ENCODE measurements at regions not wholly inside any gene's neighbourhood (a gene's known extent, or its start where the extent isn't known, plus 50 kb on each side); places are given as distances from the start of the nearest gene placed in this dataset.
A peak's percentile ranks its signal among the peaks of the same experiment; 100 is the strongest.

DNA sequence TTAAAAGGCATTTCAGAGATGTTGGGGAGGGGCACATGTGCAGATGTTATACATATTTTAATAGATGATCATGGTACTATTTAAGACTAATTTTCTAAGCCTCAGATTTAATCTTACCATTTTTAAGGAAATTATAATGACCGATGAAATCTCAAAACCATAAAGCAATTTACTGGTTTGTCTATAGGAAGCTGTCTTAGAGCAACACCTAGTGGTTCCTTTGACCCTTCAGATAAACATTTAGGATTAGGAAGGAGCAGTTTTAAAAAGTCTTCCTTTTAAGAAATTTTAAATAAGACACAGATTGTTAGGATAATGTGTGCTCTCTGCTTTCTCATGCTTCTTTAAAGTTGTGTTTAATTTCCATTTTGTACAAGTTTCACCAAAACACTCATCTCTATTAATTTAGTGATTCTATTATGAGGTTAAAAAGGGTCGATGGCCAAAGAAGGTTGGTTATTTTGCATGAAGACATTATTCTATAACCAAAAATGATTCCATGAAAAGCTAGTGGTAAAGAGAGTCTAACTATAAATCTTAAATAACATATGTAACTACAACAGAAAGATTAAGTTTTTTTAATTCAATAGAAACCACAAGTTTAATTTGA, 376.4 kb downstream of the HACE1 start:
- no peak overlapping the region for H3K14ac ChIP-seq (ENCODE audit: insufficient read length)
- H3K4ac ChIP-seq (replicated peaks; ENCODE audit: insufficient read length, low read depth, low read length): no peak overlapping the region
- no peaks in the 10 kb centered on the region for H3K79me1 ChIP-seq (ENCODE audit: low read depth, low read length)
- no peaks in the 10 kb centered on the region for H3K23me2 ChIP-seq (ENCODE audit: low read depth, low read length)
- H3K18ac ChIP-seq (ENCODE audit: extremely low read depth, low read length): no peak overlapping the region
- no peak overlapping the region for H4K91ac ChIP-seq (replicated peaks; ENCODE audit: insufficient read length, low read length)
- no peak overlapping the region for H4K5ac ChIP-seq (ENCODE audit: insufficient read length, low read depth, low read length)
- POLR2A ChIA-PET (ENCODE audit: partially characterized antibody): interaction anchor here (1.0 kb wide), 1 partner anchor 43 kb away, joined by 3 read pairs; no protein-coding TSS in a partner anchor
- no peak overlapping the region for H3K4me2 ChIP-seq (ENCODE audit: insufficient read depth in 1 of 2, low read depth in 2 of 2, low read length in 2 of 2)
- no peaks in the 10 kb centered on the region for H3K27me3 ChIP-seq (replicated peaks in 1 of 4; ENCODE audit: control insufficient read depth in 3 of 4, extremely low read depth in 1 of 4, insufficient read depth in 3 of 4, low read length in 3 of 4)
- H3K9me3 ChIP-seq (ENCODE audit: insufficient read depth in 2 of 2, low read depth in 1 of 2, low read length in 1 of 2): no peaks in the 10 kb centered on the region
- CTCF ChIA-PET (ENCODE audit: partially characterized antibody): interaction anchor here (0.6 to 2.1 kb wide), 8 partner anchors 21 to 312 kb away, joined by 3 to 7 read pairs (median 4); no protein-coding TSS in a partner anchor
- FAIRE-seq: no peak
- no peak overlapping the region for H2BK12ac ChIP-seq (ENCODE audit: low read depth, low read length)
- H4K8ac ChIP-seq (ENCODE audit: extremely low read depth, insufficient read depth, low read length): no peak overlapping the region
- no peaks in the 10 kb centered on the region for H3K4me1 ChIP-seq (replicated peaks in 1 of 4; ENCODE audit: control insufficient read depth in 3 of 4, insufficient read depth in 4 of 4, low read length in 3 of 4)
- H3K27ac ChIP-seq (ENCODE audit: low read depth, low read length): no peak overlapping the region
- H3K36me3 ChIP-seq (ENCODE audit: control insufficient read depth in 2 of 4, insufficient read depth in 4 of 4, low read length in 3 of 4): no peaks in the 10 kb centered on the region
- H2BK5ac ChIP-seq (ENCODE audit: low read depth, low read length): no peak overlapping the region
- TF ChIP-seq SP1 (IDR thresholded peaks at IDR 0.05; ENCODE audit: low read depth, low read length) (no peak), RAD21 (IDR thresholded peaks at IDR 0.05 in 1 of 2, conservative IDR thresholded peaks at IDR 0.05 in 1 of 2; ENCODE audit: low read depth in 2 of 2, low read length in 2 of 2) (peak; percentile 69 to 77), BACH1 (IDR thresholded peaks at IDR 0.05; ENCODE audit: low read length) (no peak), MAFK (IDR thresholded peaks at IDR 0.05; ENCODE audit: low read depth, low read length) (no peak), CEBPB (IDR thresholded peaks at IDR 0.05; ENCODE audit: low read depth, low read length) (no peak), JUN (IDR thresholded peaks at IDR 0.05; ENCODE audit: low read depth, low read length) (no peak), CBX5 (IDR thresholded peaks at IDR 0.05; ENCODE audit: low read depth, low read length) (no peak), JUND (IDR thresholded peaks at IDR 0.05; ENCODE audit: low read length) (no peak), KDM1A (IDR thresholded peaks at IDR 0.05; ENCODE audit: borderline replicate concordance, low read length) (no peak), NRF1 (IDR thresholded peaks at IDR 0.05; ENCODE audit: low read depth, low read length) (no peak)
- TF ChIP-seq, protein P1, sequence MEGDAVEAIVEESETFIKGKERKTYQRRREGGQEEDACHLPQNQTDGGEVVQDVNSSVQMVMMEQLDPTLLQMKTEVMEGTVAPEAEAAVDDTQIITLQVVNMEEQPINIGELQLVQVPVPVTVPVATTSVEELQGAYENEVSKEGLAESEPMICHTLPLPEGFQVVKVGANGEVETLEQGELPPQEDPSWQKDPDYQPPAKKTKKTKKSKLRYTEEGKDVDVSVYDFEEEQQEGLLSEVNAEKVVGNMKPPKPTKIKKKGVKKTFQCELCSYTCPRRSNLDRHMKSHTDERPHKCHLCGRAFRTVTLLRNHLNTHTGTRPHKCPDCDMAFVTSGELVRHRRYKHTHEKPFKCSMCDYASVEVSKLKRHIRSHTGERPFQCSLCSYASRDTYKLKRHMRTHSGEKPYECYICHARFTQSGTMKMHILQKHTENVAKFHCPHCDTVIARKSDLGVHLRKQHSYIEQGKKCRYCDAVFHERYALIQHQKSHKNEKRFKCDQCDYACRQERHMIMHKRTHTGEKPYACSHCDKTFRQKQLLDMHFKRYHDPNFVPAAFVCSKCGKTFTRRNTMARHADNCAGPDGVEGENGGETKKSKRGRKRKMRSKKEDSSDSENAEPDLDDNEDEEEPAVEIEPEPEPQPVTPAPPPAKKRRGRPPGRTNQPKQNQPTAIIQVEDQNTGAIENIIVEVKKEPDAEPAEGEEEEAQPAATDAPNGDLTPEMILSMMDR (IDR thresholded peaks at IDR 0.05; ENCODE audit: control extremely low read depth in 1 of 3, insufficient read depth in 1 of 3, low read depth in 1 of 3, low read length in 3 of 3): peak in 2 of 3 experiments; percentile 24 to 54; a peak in 2 of 4 replicates
- WGBS, 2 experiments (ENCODE audit: extremely low coverage in 1 of 2, insufficient coverage in 1 of 2, insufficient read length in 1 of 2, insufficient replicate concordance in 2 of 2, low coverage in 1 of 2, low lambda C conversion rate in 2 of 2, missing lambda C conversion rate in 1 of 2): 43% methylated on average over 2 of the region's 2 CpGs; no CpG with 5 or more reads in 1 of the 2 experiments
- no peaks in the 10 kb centered on the region for H3K79me2 ChIP-seq (ENCODE audit: control insufficient read depth in 1 of 2, insufficient read depth in 2 of 2, low read length in 2 of 2)
- no peak overlapping the region for H3K4me3 ChIP-seq (ENCODE audit: extremely low read depth in 1 of 4, insufficient read depth in 2 of 4, low read depth in 3 of 4, low read length in 4 of 4)
- DNase-seq (ENCODE audit: low read depth in 1 of 2, low spot score in 2 of 2): no peak
- H2BK15ac ChIP-seq (ENCODE audit: low read length): no peak overlapping the region
- no peak overlapping the region for H2AFZ ChIP-seq (ENCODE audit: low read length)
- no peak overlapping the region for H3K23ac ChIP-seq (ENCODE audit: insufficient read length)
- H4K20me1 ChIP-seq (replicated peaks in 1 of 2; ENCODE audit: control insufficient read depth in 1 of 2, insufficient read depth in 2 of 2, low read length in 2 of 2): no peaks in the 10 kb centered on the region
- no peak overlapping the region for H3K9ac ChIP-seq (replicated peaks in 1 of 4; ENCODE audit: extremely low read depth in 1 of 4, low read depth in 3 of 4, low read length in 3 of 4)
- no peak overlapping the region for H3K56ac ChIP-seq (replicated peaks; ENCODE audit: insufficient read length, low read depth, low read length)
- H2AK5ac ChIP-seq (ENCODE audit: low read depth, low read length): no peak overlapping the region
- no peak overlapping the region for H2BK120ac ChIP-seq (replicated peaks; ENCODE audit: low read depth, low read length)
- no peak overlapping the region for H2BK20ac ChIP-seq (ENCODE audit: low read length)

Data from H1 (cell line).